Activated CD8-positive, alpha-beta memory T cell treated with anti-CD3 and anti-CD28 coated beads, Interleukin-2, amount 10 ng/mL, durations not matched to agents 7 days and 5 days (primary cell): ENCODE measurements at regions not wholly inside any gene's neighbourhood (a gene's known extent, or its start where the extent isn't known, plus 50 kb on each side); places are given as distances from the start of the nearest gene placed in this dataset.
"Not testable (repeated sequence)": the region's sequence is repeated elsewhere in the genome, so short reads cannot be mapped to it uniquely, and the experiment has no call there.

ENCODE experiments used
- ATAC-seq: fragments of 150-1000 bp; cut with Tn5 transposase; one replicate; pipeline ENCODE4 v1.10.0; 2021; ENCODE audit warnings: moderate library complexity
- CTCF ChIA-PET: fragments of 350-600 bp; sonication (Branson Sonifier 250); formaldehyde crosslinking; loops from one replicate; lab custom pipeline; 2021; ENCODE audit warnings: antibody characterized with exemption; lab: Charles Lee
- DNase-seq: peaks from one replicate; pipeline ENCODE4 v3.0.0-alpha.2; 2020
- H3K27ac Mint-ChIP-seq: one replicate; pipeline ENCODE4 v1.8.0; 2021; ENCODE audit warnings: mild to moderate bottlenecking, mixed read lengths
- H3K27me3 Mint-ChIP-seq: one replicate; pipeline ENCODE4 v1.8.0; 2021; ENCODE audit warnings: mixed read lengths
- H3K36me3 Mint-ChIP-seq: one replicate; pipeline ENCODE4 v1.8.0; 2021; ENCODE audit warnings: mild to moderate bottlenecking, mixed read lengths
- H3K4me1 Mint-ChIP-seq: one replicate; pipeline ENCODE4 v1.8.0; 2021; ENCODE audit warnings: mixed read lengths
- H3K4me3 Mint-ChIP-seq: one replicate; pipeline ENCODE4 v1.8.0; 2021; ENCODE audit warnings: mild to moderate bottlenecking, moderate library complexity, mixed read lengths
- H3K9me3 Mint-ChIP-seq: one replicate; pipeline ENCODE4 v1.8.0; 2022; ENCODE audit warnings: low read depth, mixed read lengths

- Mint-ChIP-seq H3K27ac (no peak overlapping the region), H3K27me3 (no peaks in the 10 kb centered on the region), H3K4me3 (no peak overlapping the region), H3K36me3 (no peaks in the 10 kb centered on the region), H3K4me1 (no peaks in the 10 kb centered on the region), H3K9me3 (peaks cover 5% of the 10 kb centered on the region)
- ATAC-seq (no peak), DNase-seq (no peak)
- CTCF ChIA-PET: no interaction called here
Observed at GRCh38 chr18:40124107-40124506, 1830.9 kb upstream of the PIK3C3 start.

GRCh38 chr18:40120796-40121391, 1834.1 kb upstream of the PIK3C3 start:
- ATAC-seq: no peak
- no peaks in the 10 kb centered on the region for H3K27me3 Mint-ChIP-seq

GRCh38 chr18:40120356-40120755, 1834.7 kb upstream of the PIK3C3 start:
- CTCF ChIA-PET: no interaction called here
- Mint-ChIP-seq H3K27ac (no peak overlapping the region), H3K27me3 (no peaks in the 10 kb centered on the region), H3K9me3 (peaks cover 7% of the 10 kb centered on the region), H3K4me1 (no peaks in the 10 kb centered on the region), H3K36me3 (no peaks in the 10 kb centered on the region), H3K4me3 (no peak overlapping the region)
- no peak for DNase-seq
- no peak for ATAC-seq

More at GRCh38 chr18:40120796-40121391, 1834.1 kb upstream of the PIK3C3 start:
- Mint-ChIP-seq H3K27ac (no peak overlapping the region), H3K36me3 (no peaks in the 10 kb centered on the region), H3K4me3 (no peak overlapping the region), H3K9me3 (peaks cover 7% of the 10 kb centered on the region), H3K4me1 (no peaks in the 10 kb centered on the region)
- no peak for DNase-seq
- CTCF ChIA-PET: no interaction called here

GRCh38 chr18:40119581-40119980, 1835.5 kb upstream of the PIK3C3 start:
- DNase-seq, H3K27me3 Mint-ChIP-seq, H3K9me3 Mint-ChIP-seq, H3K4me3 Mint-ChIP-seq, H3K36me3 Mint-ChIP-seq, H3K27ac Mint-ChIP-seq, H3K4me1 Mint-ChIP-seq, CTCF ChIA-PET, ATAC-seq: not testable (repeated sequence)

- ATAC-seq: no peak
- H3K4me1 Mint-ChIP-seq: no peaks in the 10 kb centered on the region
- H3K36me3 Mint-ChIP-seq: no peaks in the 10 kb centered on the region
- DNase-seq: no peak
- no peak overlapping the region for H3K27ac Mint-ChIP-seq
- CTCF ChIA-PET: no interaction called here
- peaks cover 7% of the 10 kb centered on the region for H3K9me3 Mint-ChIP-seq
- H3K27me3 Mint-ChIP-seq: no peaks in the 10 kb centered on the region
- no peak overlapping the region for H3K4me3 Mint-ChIP-seq
Observed at GRCh38 chr18:40110455-40110854, 1844.6 kb upstream of the PIK3C3 start.

GRCh38 chr18:40109252-40110049, 1845.6 kb upstream of the PIK3C3 start:
- no peaks in the 10 kb centered on the region for H3K4me1 Mint-ChIP-seq
- H3K36me3 Mint-ChIP-seq: no peaks in the 10 kb centered on the region
- H3K27ac Mint-ChIP-seq: no peak overlapping the region
- H3K27me3 Mint-ChIP-seq: no peaks in the 10 kb centered on the region
- DNase-seq (no peak), ATAC-seq (no peak)
- H3K9me3 Mint-ChIP-seq: peaks cover 12% of the 10 kb centered on the region
- CTCF ChIA-PET: no interaction called here
- H3K4me3 Mint-ChIP-seq: no peak overlapping the region

- DNase-seq (no peak), ATAC-seq (no peak)
- Mint-ChIP-seq H3K4me1 (no peaks in the 10 kb centered on the region), H3K27ac (no peak overlapping the region), H3K4me3 (no peak overlapping the region), H3K9me3 (peaks cover 12% of the 10 kb centered on the region), H3K27me3 (no peaks in the 10 kb centered on the region), H3K36me3 (no peaks in the 10 kb centered on the region)
- CTCF ChIA-PET: no interaction called here
Observed at GRCh38 chr18:40108596-40108995, 1846.4 kb upstream of the PIK3C3 start.

GRCh38 chr18:40102903-40103302, 1852.1 kb upstream of the PIK3C3 start:
- ATAC-seq: no peak

GRCh38 chr18:40099641-40100040, 1855.4 kb upstream of the PIK3C3 start:
- no peaks in the 10 kb centered on the region for H3K36me3 Mint-ChIP-seq
- CTCF ChIA-PET: no interaction called here
- DNase-seq (no peak), ATAC-seq (no peak)
- H3K27me3 Mint-ChIP-seq: no peaks in the 10 kb centered on the region
- H3K27ac Mint-ChIP-seq: no peak overlapping the region
- no peak overlapping the region for H3K4me3 Mint-ChIP-seq
- H3K9me3 Mint-ChIP-seq: peaks cover 6% of the 10 kb centered on the region
- H3K4me1 Mint-ChIP-seq: no peaks in the 10 kb centered on the region

More at GRCh38 chr18:40102903-40103302, 1852.1 kb upstream of the PIK3C3 start:
- Mint-ChIP-seq H3K36me3 (no peaks in the 10 kb centered on the region), H3K9me3 (peaks cover 11% of the 10 kb centered on the region), H3K27ac (no peak overlapping the region), H3K4me1 (no peaks in the 10 kb centered on the region), H3K4me3 (no peak overlapping the region), H3K27me3 (no peaks in the 10 kb centered on the region)
- CTCF ChIA-PET: no interaction called here
- DNase-seq: no peak

- no peak overlapping the region for H3K4me3 Mint-ChIP-seq
- H3K27me3 Mint-ChIP-seq: no peaks in the 10 kb centered on the region
- ATAC-seq: no peak
- no peaks in the 10 kb centered on the region for H3K36me3 Mint-ChIP-seq
- peaks cover 10% of the 10 kb centered on the region for H3K9me3 Mint-ChIP-seq
- CTCF ChIA-PET: no interaction called here
- DNase-seq: no peak
- H3K4me1 Mint-ChIP-seq: no peaks in the 10 kb centered on the region
- H3K27ac Mint-ChIP-seq: no peak overlapping the region
Observed at GRCh38 chr18:40096675-40097074, 1858.4 kb upstream of the PIK3C3 start.

- H3K9me3 Mint-ChIP-seq: peaks cover 10% of the 10 kb centered on the region
- no peaks in the 10 kb centered on the region for H3K36me3 Mint-ChIP-seq
- H3K27ac Mint-ChIP-seq: no peak overlapping the region
- H3K27me3 Mint-ChIP-seq: no peaks in the 10 kb centered on the region
- H3K4me1 Mint-ChIP-seq: no peaks in the 10 kb centered on the region
- CTCF ChIA-PET: no interaction called here
- ATAC-seq (no peak), DNase-seq (no peak)
- no peak overlapping the region for H3K4me3 Mint-ChIP-seq
Observed at GRCh38 chr18:40094441-40094840, 1860.6 kb upstream of the PIK3C3 start.

GRCh38 chr18:40088130-40088529, 1866.9 kb upstream of the PIK3C3 start:
- Mint-ChIP-seq H3K4me3 (no peak overlapping the region), H3K9me3 (peaks cover 13% of the 10 kb centered on the region), H3K4me1 (no peaks in the 10 kb centered on the region), H3K27me3 (no peaks in the 10 kb centered on the region), H3K36me3 (no peaks in the 10 kb centered on the region), H3K27ac (no peak overlapping the region)
- ATAC-seq (no peak), DNase-seq (no peak)
- CTCF ChIA-PET: no interaction called here

GRCh38 chr18:40079786-40080185, 1875.2 kb upstream of the PIK3C3 start:
- no peaks in the 10 kb centered on the region for H3K36me3 Mint-ChIP-seq
- H3K27me3 Mint-ChIP-seq: no peaks in the 10 kb centered on the region
- CTCF ChIA-PET: no interaction called here
- H3K4me3 Mint-ChIP-seq: no peak overlapping the region
- ATAC-seq (no peak), DNase-seq (no peak)
- no peaks in the 10 kb centered on the region for H3K4me1 Mint-ChIP-seq
- H3K9me3 Mint-ChIP-seq: peaks cover 4% of the 10 kb centered on the region
- no peak overlapping the region for H3K27ac Mint-ChIP-seq

GRCh38 chr18:40075616-40076015, 1879.4 kb upstream of the PIK3C3 start:
- CTCF ChIA-PET: no interaction called here
- Mint-ChIP-seq H3K4me3 (no peak overlapping the region), H3K4me1 (no peaks in the 10 kb centered on the region), H3K9me3 (peaks cover 7% of the 10 kb centered on the region), H3K27ac (no peak overlapping the region), H3K36me3 (no peaks in the 10 kb centered on the region), H3K27me3 (no peaks in the 10 kb centered on the region)
- DNase-seq (no peak), ATAC-seq (no peak)
